ENCODE measurements at regions not wholly inside any gene's neighbourhood (a gene's known extent, or its start where the extent isn't known, plus 50 kb on each side); places are given as distances from the start of the nearest gene placed in this dataset.
A peak's percentile ranks its signal among the peaks of the same experiment; 100 is the strongest.

DNA sequence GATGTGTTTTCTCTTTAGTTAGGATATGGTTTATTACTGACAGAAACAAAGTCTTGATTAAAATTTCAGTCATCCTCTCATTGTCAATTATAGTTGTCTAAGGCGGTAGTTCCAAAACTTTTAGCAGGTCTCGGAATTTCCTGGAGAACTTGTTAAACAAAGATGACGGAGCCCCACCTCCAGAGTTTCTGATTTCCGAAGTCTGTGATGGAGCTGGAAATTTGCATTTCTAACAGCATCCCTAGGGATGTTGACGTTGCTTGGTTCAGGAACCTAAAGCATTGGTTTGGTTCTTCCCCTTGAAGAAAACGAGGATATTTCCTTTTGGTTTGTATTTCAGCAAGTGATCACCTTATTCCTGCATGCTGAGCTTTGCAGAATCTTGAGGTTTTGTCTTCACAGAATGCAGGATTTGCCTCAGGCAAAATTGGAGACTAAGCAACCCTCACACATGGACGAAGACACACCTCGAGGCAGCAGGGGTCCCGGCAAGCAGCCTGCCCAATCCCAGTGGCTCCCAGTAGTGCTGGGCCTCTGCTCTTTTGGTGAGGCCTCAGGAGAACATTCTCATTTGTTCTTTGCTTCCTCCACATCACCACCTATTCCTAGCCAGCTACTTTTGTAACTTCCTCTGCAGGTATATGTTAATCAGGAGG, 187.1 kb upstream of the PHACTR1 start:
- Histone ChIP-seq H3K27ac (peak overlapping the region; percentile 1), H3K36me3 (no peaks in the 10 kb centered on the region), H3K9ac (ENCODE audit: low read depth in 2 of 2, low read length in 2 of 2) (no peak overlapping the region), H3K9me3 (no peaks in the 10 kb centered on the region), H3K4me3 (no peak overlapping the region), H3K27me3 (no peaks in the 10 kb centered on the region), H3K4me1 (no peaks in the 10 kb centered on the region)
- intact Hi-C loops (cut with DNase I) = no loop called here
- TF ChIP-seq, protein P1, sequence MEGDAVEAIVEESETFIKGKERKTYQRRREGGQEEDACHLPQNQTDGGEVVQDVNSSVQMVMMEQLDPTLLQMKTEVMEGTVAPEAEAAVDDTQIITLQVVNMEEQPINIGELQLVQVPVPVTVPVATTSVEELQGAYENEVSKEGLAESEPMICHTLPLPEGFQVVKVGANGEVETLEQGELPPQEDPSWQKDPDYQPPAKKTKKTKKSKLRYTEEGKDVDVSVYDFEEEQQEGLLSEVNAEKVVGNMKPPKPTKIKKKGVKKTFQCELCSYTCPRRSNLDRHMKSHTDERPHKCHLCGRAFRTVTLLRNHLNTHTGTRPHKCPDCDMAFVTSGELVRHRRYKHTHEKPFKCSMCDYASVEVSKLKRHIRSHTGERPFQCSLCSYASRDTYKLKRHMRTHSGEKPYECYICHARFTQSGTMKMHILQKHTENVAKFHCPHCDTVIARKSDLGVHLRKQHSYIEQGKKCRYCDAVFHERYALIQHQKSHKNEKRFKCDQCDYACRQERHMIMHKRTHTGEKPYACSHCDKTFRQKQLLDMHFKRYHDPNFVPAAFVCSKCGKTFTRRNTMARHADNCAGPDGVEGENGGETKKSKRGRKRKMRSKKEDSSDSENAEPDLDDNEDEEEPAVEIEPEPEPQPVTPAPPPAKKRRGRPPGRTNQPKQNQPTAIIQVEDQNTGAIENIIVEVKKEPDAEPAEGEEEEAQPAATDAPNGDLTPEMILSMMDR (IDR thresholded peaks at IDR 0.05) = no peak
- DNase-seq = peak; percentile 34

DNA sequence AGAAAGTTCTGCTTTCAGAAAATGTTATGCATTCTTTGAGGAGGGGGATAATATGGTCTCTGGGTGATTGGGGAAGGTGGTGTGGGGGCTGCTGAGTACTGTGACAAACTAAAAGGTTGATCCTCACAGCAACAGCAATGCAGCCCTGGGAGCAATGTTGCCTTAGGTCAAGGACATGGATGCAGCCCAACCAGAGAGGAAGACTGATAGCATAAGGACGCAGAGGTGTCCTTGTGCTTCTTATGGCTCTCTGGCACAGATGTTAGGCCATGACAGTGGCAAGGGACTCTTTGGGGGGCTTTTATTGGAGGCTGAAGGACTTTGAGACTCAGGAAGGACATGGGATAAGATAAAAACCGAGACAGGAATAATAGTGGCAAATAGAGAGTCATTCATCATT, 186.2 kb upstream of the PHACTR1 start:
- Histone ChIP-seq H3K27ac (no peak overlapping the region), H3K9me3 (no peaks in the 10 kb centered on the region), H3K9ac (ENCODE audit: low read depth in 2 of 2, low read length in 2 of 2) (no peak overlapping the region), H3K36me3 (no peaks in the 10 kb centered on the region), H3K4me1 (no peaks in the 10 kb centered on the region), H3K4me3 (no peak overlapping the region), H3K27me3 (no peaks in the 10 kb centered on the region)
- intact Hi-C loops (cut with DNase I) = no loop called here
- TF ChIP-seq, protein P1 (IDR thresholded peaks at IDR 0.05) = no peak
- no peak for DNase-seq

DNA sequence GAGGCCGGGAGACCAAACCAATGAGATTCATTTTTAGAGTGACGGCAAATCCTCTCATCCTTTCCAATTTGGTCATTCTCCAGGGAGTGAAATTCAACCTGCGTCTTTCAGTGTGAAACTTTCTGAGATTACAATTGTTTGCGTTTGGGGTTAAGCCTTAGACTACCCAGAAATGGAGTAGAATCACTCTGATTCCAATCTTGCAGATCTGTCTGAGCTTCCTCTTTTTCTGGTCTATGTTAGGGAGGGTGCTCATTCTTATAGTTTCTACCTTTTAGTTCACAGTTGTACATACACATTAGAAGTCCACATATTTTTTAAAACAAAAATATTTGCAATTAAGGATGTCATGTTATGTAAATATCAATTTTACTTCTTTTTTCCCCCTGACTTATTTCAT, 183.0 kb upstream of the PHACTR1 start:
- no peak overlapping the region for H3K4me3 ChIP-seq
- H3K27ac ChIP-seq = no peak overlapping the region
- H3K9me3 ChIP-seq = no peaks in the 10 kb centered on the region
- no peak for DNase-seq
- TF ChIP-seq, protein P1 (IDR thresholded peaks at IDR 0.05) = no peak
- no peak overlapping the region for H3K9ac ChIP-seq (ENCODE audit: low read depth in 2 of 2, low read length in 2 of 2)
- H3K4me1 ChIP-seq = no peaks in the 10 kb centered on the region
- intact Hi-C loops (cut with DNase I) = no loop called here
- H3K27me3 ChIP-seq = no peaks in the 10 kb centered on the region
- H3K36me3 ChIP-seq = no peaks in the 10 kb centered on the region

DNA sequence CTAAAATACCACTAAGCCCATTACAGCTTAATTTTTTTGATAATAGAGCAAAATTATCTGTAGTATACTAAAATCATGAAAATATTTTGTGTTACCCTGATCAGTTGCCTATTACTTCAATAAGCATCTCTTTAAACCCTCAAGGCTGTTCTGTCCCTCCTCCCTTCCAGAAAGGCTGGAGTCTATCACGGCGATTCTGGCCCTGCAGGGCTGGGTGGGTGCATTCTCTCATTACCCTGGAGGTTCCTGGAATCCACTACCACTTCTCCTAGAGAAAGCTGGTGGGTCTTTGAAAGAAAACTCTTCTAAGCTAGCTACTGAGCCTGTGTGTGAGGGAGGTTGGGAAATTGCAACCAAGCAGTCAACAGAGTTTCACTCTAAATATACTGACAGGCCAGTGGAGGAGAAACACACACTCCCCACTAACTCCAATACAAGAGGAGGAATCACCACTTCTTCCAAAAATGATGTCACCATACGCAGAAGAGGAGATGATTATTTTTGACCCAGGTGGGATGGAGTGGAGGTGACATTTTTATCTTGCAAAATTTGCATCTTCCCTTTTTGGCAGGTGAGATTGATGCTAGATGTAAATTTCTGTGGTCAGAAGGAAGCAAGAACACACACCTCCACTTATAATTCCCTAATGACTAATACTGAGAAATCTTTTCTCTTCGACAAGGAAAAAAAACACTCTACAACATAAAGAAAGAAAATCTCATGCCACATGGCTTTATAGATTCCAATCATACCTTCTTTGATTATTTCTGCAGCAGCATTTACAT, 182.3 kb upstream of the PHACTR1 start:
- Histone ChIP-seq H3K4me1 (no peaks in the 10 kb centered on the region), H3K27me3 (no peaks in the 10 kb centered on the region), H3K9ac (ENCODE audit: low read depth in 2 of 2, low read length in 2 of 2) (no peak overlapping the region), H3K4me3 (no peak overlapping the region), H3K9me3 (no peaks in the 10 kb centered on the region), H3K27ac (no peak overlapping the region), H3K36me3 (no peaks in the 10 kb centered on the region)
- TF ChIP-seq, protein P1 (IDR thresholded peaks at IDR 0.05) = no peak
- DNase-seq = no peak
- intact Hi-C loops (cut with DNase I) = no loop called here

DNA sequence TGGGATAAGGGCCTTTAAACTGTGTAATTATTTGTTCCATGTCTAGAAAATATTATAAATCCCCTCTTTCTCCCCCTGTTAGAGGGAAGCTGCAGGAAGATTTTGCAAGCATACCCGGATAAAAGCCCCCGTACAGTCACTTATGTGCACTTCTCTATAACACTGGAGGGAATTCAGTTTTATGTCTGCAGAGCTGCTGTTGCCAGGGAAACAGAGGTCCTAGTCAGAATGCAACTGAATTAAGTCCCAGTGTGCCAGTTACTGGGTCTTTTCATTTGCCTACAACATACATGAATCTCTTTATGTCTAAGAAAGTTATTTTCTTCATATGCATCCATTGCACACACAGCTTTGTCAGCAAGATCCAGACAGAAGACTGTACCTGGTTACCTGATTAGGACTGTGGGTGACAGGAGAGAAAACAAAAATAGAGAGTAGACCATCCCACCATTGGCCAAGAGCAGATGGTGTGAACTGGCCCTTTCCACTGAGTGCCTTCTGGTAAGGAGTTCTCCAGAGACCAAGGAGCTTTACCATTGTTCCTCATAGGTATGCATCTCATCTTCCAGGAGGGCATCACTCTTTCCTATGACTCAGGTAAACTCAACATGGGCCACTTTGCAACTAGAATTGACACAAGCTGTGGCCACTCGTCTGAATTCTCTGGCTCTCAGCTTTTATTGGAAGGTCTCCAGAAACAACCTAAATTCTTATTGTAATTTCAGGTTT, 180.8 kb upstream of the PHACTR1 start:
- Histone ChIP-seq H3K36me3 (no peaks in the 10 kb centered on the region), H3K9ac (ENCODE audit: low read depth in 2 of 2, low read length in 2 of 2) (no peak overlapping the region), H3K27me3 (no peaks in the 10 kb centered on the region), H3K9me3 (no peaks in the 10 kb centered on the region), H3K4me1 (no peaks in the 10 kb centered on the region), H3K27ac (no peak overlapping the region), H3K4me3 (no peak overlapping the region)
- DNase-seq = no peak
- intact Hi-C loops (cut with DNase I) = no loop called here
- TF ChIP-seq, protein P1 (IDR thresholded peaks at IDR 0.05) = no peak
